ENCODE measurements at regions not wholly inside any gene's neighbourhood (a gene's known extent, or its start where the extent isn't known, plus 50 kb on each side); places are given as distances from the start of the nearest gene placed in this dataset.

GRCh38 chr2:52695731-52696130 is 1071.9 kb upstream of the CHAC2 start:
- TF ChIP-seq POLR2A (IDR thresholded peaks at IDR 0.05; ENCODE audit: low read depth, low read length) (no peak), TAF1 (IDR thresholded peaks at IDR 0.05; ENCODE audit: low read depth, low read length) (no peak), POLR2AphosphoS5 (IDR thresholded peaks at IDR 0.05; ENCODE audit: low read depth, low read length) (no peak)

Measured in GM12891 (cell line).